OCI-LY7 (cell line): ENCODE measurements at regions not wholly inside any gene's neighbourhood (a gene's known extent, or its start where the extent isn't known, plus 50 kb on each side); places are given as distances from the start of the nearest gene placed in this dataset.

ENCODE experiments used
- BruUV-seq: library from RNA; stranded (reverse); fragments of 400-500 nt; replicated peaks from 2 replicates; lab custom pipeline; 2021; lab: Mats Ljungman, UMichigan
- CTCF ChIA-PET: fragments of 300-600 bp; sonication (Branson Sonifier 250); formaldehyde crosslinking; loops from one replicate; lab custom pipeline; 2022; ENCODE audit warnings: antibody characterized with exemption; ENCODE audit not compliant: unreplicated experiment; lab: Charles Lee
- POLR2A ChIA-PET: fragments of 300-600 bp; sonication (Branson Sonifier 250); formaldehyde crosslinking; loops from one replicate; lab custom pipeline; 2022; ENCODE audit warnings: antibody characterized with exemption; lab: Charles Lee
- DNase-seq: peaks from one replicate; pipeline ENCODE4 v3.0.0-alpha.2; 2015; ENCODE audit warnings: low spot score
- H2AFZ ChIP-seq: fragments of 200-600 bp; sonication (generic), shearing (Covaris generic); 2 replicates; pipeline ENCODE4 v1.6.1; 2014; ENCODE audit warnings: mild to moderate bottlenecking, antibody characterized with exemption, low read length, moderate library complexity
- H3K27ac ChIP-seq: fragments of 200-600 bp; sonication (generic); 2 replicates; pipeline ENCODE4 v1.5.1; 2014; ENCODE audit warnings: mixed run types, low read depth, mild to moderate bottlenecking, moderate library complexity, low read length, inconsistent platforms; ENCODE audit not compliant: poor library complexity, severe bottlenecking
- H3K36me3 ChIP-seq: fragments of 200-600 bp; sonication (generic); 2 replicates; pipeline ENCODE4 v1.6.1; 2014; ENCODE audit warnings: mild to moderate bottlenecking, antibody characterized with exemption, low read length, moderate library complexity, mixed read lengths; ENCODE audit not compliant: insufficient read depth
- H3K4me1 ChIP-seq: fragments of 200-600 bp; sonication (generic); 2 replicates; pipeline ENCODE4 v1.5.1; 2014; ENCODE audit warnings: mild to moderate bottlenecking, low read length; ENCODE audit not compliant: insufficient read depth, poor library complexity, severe bottlenecking
- H3K4me2 ChIP-seq: fragments of 200-600 bp; sonication (generic); 2 replicates; pipeline ENCODE4 v1.6.1; 2014; ENCODE audit warnings: mild to moderate bottlenecking, low read length
- H3K4me3 ChIP-seq: fragments of 200-600 bp; sonication (generic); 2 replicates; pipeline ENCODE4 v1.5.1; 2014; ENCODE audit warnings: mild to moderate bottlenecking, low read depth, low read length; ENCODE audit not compliant: poor library complexity, severe bottlenecking
- H3K79me2 ChIP-seq: fragments of 200-600 bp; sonication (generic); 2 replicates; pipeline ENCODE4 v1.6.1; 2016; ENCODE audit warnings: low read depth, mild to moderate bottlenecking, low read length, moderate library complexity, mixed read lengths; ENCODE audit not compliant: insufficient read depth
- H3K9me2 ChIP-seq: fragments of 200-600 bp; sonication (generic); 2 replicates; pipeline ENCODE4 v1.6.1; 2016; ENCODE audit warnings: mild to moderate bottlenecking, low read length, mixed read lengths; ENCODE audit not compliant: insufficient read depth
- H3K9me3 ChIP-seq: fragments of 200-600 bp; sonication (generic); 2 replicates; pipeline ENCODE4 v1.6.1; 2014; ENCODE audit warnings: mild to moderate bottlenecking, mixed run types, low read length, mixed read lengths
- H4K20me1 ChIP-seq: fragments of 200-600 bp; sonication (generic); 2 replicates; pipeline ENCODE4 v1.6.1; 2014; ENCODE audit warnings: mild to moderate bottlenecking, antibody characterized with exemption, low read length, moderate library complexity, mixed read lengths; ENCODE audit not compliant: insufficient read depth
- EZH2phosphoT487 ChIP-seq: fragments of 200-600 bp; sonication (generic); IDR thresholded peaks from 2 replicates; pipeline ENCODE4 v1.6.1; 2018; ENCODE audit warnings: low read depth, borderline replicate concordance, mild to moderate bottlenecking, mixed run types, antibody characterized with exemption, low read length, moderate library complexity, mixed read lengths
- intact Hi-C: fragments of 100-400 bp; cut with micrococcal nuclease; formaldehyde crosslinking; loops from one replicate; pipeline ENCODE4 v1.10.0; 2022; ENCODE audit not compliant: unreplicated experiment
- TF ChIP-seq, protein P1 (sequence below): fragments of 200-600 bp; sonication (generic); conservative IDR thresholded peaks from 2 replicates; pipeline ENCODE4 v1.5.1; 2014; ENCODE audit warnings: mild to moderate bottlenecking, antibody characterized with exemption, low read length, moderate library complexity, mixed read lengths

GRCh38 chr18:25876330-25876948, 214.0 kb downstream of the SS18 start:
- BruUV-seq, result no TSS peak
- POLR2A ChIA-PET, result interaction anchor here (1.0 to 1.8 kb wide), 3 partner anchors 8 to 18 kb away, joined by 4 to 6 read pairs (median 4); no protein-coding TSS in a partner anchor
- H3K4me3 ChIP-seq, result no peak overlapping the region

GRCh38 chr18:25875551-25876240, 214.7 kb downstream of the SS18 start:
- no TSS peak for BruUV-seq
- CTCF ChIA-PET, result no interaction called here

More at GRCh38 chr18:25876330-25876948, 214.0 kb downstream of the SS18 start:
- Histone ChIP-seq H3K9me3 (no peaks in the 10 kb centered on the region), H3K4me2 (no peak overlapping the region), H3K36me3 (no peaks in the 10 kb centered on the region), H4K20me1 (no peaks in the 10 kb centered on the region), H3K4me1 (no peaks in the 10 kb centered on the region), H3K9me2 (no peaks in the 10 kb centered on the region), H3K27ac (no peak overlapping the region), H3K79me2 (no peaks in the 10 kb centered on the region), H2AFZ (no peak overlapping the region)
- DNase-seq, result no peak
- CTCF ChIA-PET, result no interaction called here
- no peak for TF ChIP-seq EZH2phosphoT487
- TF ChIP-seq, protein P1, sequence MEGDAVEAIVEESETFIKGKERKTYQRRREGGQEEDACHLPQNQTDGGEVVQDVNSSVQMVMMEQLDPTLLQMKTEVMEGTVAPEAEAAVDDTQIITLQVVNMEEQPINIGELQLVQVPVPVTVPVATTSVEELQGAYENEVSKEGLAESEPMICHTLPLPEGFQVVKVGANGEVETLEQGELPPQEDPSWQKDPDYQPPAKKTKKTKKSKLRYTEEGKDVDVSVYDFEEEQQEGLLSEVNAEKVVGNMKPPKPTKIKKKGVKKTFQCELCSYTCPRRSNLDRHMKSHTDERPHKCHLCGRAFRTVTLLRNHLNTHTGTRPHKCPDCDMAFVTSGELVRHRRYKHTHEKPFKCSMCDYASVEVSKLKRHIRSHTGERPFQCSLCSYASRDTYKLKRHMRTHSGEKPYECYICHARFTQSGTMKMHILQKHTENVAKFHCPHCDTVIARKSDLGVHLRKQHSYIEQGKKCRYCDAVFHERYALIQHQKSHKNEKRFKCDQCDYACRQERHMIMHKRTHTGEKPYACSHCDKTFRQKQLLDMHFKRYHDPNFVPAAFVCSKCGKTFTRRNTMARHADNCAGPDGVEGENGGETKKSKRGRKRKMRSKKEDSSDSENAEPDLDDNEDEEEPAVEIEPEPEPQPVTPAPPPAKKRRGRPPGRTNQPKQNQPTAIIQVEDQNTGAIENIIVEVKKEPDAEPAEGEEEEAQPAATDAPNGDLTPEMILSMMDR, result no peak
- intact Hi-C loops, result no loop called here

More at GRCh38 chr18:25875551-25876240, 214.7 kb downstream of the SS18 start:
- H3K27ac ChIP-seq, result no peak overlapping the region
- no peak overlapping the region for H2AFZ ChIP-seq
- H3K79me2 ChIP-seq, result no peaks in the 10 kb centered on the region
- H3K9me3 ChIP-seq, result no peaks in the 10 kb centered on the region
- no peak overlapping the region for H3K4me3 ChIP-seq
- no peaks in the 10 kb centered on the region for H4K20me1 ChIP-seq
- intact Hi-C loops, result no loop called here
- TF ChIP-seq, protein P1, result no peak
- TF ChIP-seq EZH2phosphoT487, result no peak
- POLR2A ChIA-PET, result interaction anchor here (1.8 kb wide), 1 partner anchor 9 kb away, joined by 4 read pairs; no protein-coding TSS in a partner anchor
- no peak overlapping the region for H3K4me2 ChIP-seq
- DNase-seq, result no peak
- H3K4me1 ChIP-seq, result no peaks in the 10 kb centered on the region
- H3K36me3 ChIP-seq, result no peaks in the 10 kb centered on the region
- no peaks in the 10 kb centered on the region for H3K9me2 ChIP-seq
